Stimulated activated CD8-positive, alpha-beta memory T cell treated with anti-CD3 and anti-CD28 coated beads, Interleukin-7, amount 100 ng/mL, for 4 hours (primary cell): ENCODE measurements at regions not wholly inside any gene's neighbourhood (a gene's known extent, or its start where the extent isn't known, plus 50 kb on each side); places are given as distances from the start of the nearest gene placed in this dataset.
"Not testable (repeated sequence)": the region's sequence is repeated elsewhere in the genome, so short reads cannot be mapped to it uniquely, and the experiment has no call there.

Experiments used
- DNase-seq, 2 donors: peaks; one replicate each; pipeline ENCODE4 v3.0.0-alpha.2; 2020; ENCODE audit warnings: low read depth in 2 of 2

GRCh38 chr6:135129136-135129856 is 51.8 kb upstream of the MYB start:
- DNase-seq: peak in 1 of 2 donors; percentile 9

GRCh38 chr6:135128268-135128914 is 52.7 kb upstream of the MYB start:
- DNase-seq: peak; percentile 53 to 54

GRCh38 chr6:135126729-135127128 is 54.4 kb upstream of the MYB start:
- no peak for DNase-seq

GRCh38 chr6:135126034-135126433 is 55.1 kb upstream of the MYB start:
- no peak for DNase-seq

GRCh38 chr6:135121434-135121833 is 59.7 kb upstream of the MYB start:
- no peak for DNase-seq

GRCh38 chr6:135118134-135118730 is 62.9 kb upstream of the MYB start:
- DNase-seq: no peak

- DNase-seq: no peak
Observed at GRCh38 chr6:135117413-135117968, 62.9 kb upstream of the HBS1L start.

- no peak for DNase-seq
Observed at GRCh38 chr6:135116571-135116970, 61.9 kb upstream of the HBS1L start.

- no peak for DNase-seq
Observed at GRCh38 chr6:135115834-135116233, 61.2 kb upstream of the HBS1L start.

GRCh38 chr6:135115411-135115810 is 60.8 kb upstream of the HBS1L start:
- no peak for DNase-seq

- DNase-seq: no peak
Observed at GRCh38 chr6:135114355-135115145, 59.9 kb upstream of the HBS1L start.

GRCh38 chr6:135113860-135114259 is 59.2 kb upstream of the HBS1L start:
- DNase-seq: no peak

- DNase-seq: not testable (repeated sequence)
Observed at GRCh38 chr6:135112951-135113350, 58.3 kb upstream of the HBS1L start.

GRCh38 chr6:135110261-135110781 is 55.7 kb upstream of the HBS1L start:
- not testable (repeated sequence) for DNase-seq

- DNase-seq: no peak
Observed at GRCh38 chr6:135109761-135110160, 55.1 kb upstream of the HBS1L start.

- no peak for DNase-seq
Observed at GRCh38 chr6:135108692-135109091, 54.1 kb upstream of the HBS1L start.

- DNase-seq: no peak
Observed at GRCh38 chr6:135106611-135107010, 52.0 kb upstream of the HBS1L start.

GRCh38 chr6:135105710-135106109 is 51.1 kb upstream of the HBS1L start:
- no peak for DNase-seq

- no peak for DNase-seq
Observed at GRCh38 chr6:135105299-135105698, 50.7 kb upstream of the HBS1L start.
